ENCODE measurements at regions not wholly inside any gene's neighbourhood (a gene's known extent, or its start where the extent isn't known, plus 50 kb on each side); places are given as distances from the start of the nearest gene placed in this dataset.

DNA sequence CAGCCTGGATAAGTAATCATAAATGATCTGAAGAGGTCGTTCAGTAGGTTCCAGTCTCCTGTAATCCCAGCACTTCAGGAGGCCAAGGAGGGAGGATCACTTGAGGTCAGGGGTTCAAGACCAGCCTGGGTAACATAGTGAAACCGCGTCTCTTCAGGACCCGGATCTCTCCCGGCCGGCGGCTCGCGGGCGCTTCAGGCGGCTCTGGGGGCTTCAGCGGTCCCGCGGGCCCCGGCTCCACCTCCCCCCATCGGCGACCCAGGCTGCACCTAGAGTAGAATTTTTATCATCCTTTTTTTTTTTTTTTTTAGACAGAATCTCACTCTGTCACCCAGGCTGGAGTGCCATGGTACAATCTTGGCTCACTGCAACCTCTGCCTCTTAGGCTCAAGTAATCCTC is 95.9 kb downstream of the ABCC12 start:
- TF ChIP-seq, protein P1, sequence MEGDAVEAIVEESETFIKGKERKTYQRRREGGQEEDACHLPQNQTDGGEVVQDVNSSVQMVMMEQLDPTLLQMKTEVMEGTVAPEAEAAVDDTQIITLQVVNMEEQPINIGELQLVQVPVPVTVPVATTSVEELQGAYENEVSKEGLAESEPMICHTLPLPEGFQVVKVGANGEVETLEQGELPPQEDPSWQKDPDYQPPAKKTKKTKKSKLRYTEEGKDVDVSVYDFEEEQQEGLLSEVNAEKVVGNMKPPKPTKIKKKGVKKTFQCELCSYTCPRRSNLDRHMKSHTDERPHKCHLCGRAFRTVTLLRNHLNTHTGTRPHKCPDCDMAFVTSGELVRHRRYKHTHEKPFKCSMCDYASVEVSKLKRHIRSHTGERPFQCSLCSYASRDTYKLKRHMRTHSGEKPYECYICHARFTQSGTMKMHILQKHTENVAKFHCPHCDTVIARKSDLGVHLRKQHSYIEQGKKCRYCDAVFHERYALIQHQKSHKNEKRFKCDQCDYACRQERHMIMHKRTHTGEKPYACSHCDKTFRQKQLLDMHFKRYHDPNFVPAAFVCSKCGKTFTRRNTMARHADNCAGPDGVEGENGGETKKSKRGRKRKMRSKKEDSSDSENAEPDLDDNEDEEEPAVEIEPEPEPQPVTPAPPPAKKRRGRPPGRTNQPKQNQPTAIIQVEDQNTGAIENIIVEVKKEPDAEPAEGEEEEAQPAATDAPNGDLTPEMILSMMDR (IDR thresholded peaks at IDR 0.05; ENCODE audit: low read depth, low read length): no peak
- TF ChIP-seq POLR2A (IDR thresholded peaks at IDR 0.05; ENCODE audit: extremely low read depth, insufficient read length): no peak
- TF ChIP-seq MYC (IDR thresholded peaks at IDR 0.05; ENCODE audit: low read depth, low read length): no peak
